SH-SY5Y (cell line): ENCODE measurements at regions not wholly inside any gene's neighbourhood (a gene's known extent, or its start where the extent isn't known, plus 50 kb on each side); places are given as distances from the start of the nearest gene placed in this dataset.
A peak's percentile ranks its signal among the peaks of the same experiment; 100 is the strongest.

ENCODE experiments used
- GATA2 ChIP-seq: IDR thresholded peaks from 2 replicates; pipeline ENCODE4 v1.6.1; 2011; ENCODE audit warnings: mild to moderate bottlenecking, low read depth, low read length
- GATA3 ChIP-seq: IDR thresholded peaks from 2 replicates; pipeline ENCODE4 v1.6.1; 2011; ENCODE audit warnings: low read depth, mild to moderate bottlenecking, low read length, moderate library complexity

- no peak for TF ChIP-seq GATA2
- TF ChIP-seq GATA3, result no peak
These were observed 525.6 kb downstream of the SPATA31D1 start for GRCh38 chr9:82513976-82514735.

GRCh38 chr9:82518868-82519267 is 530.3 kb downstream of the SPATA31D1 start:
- TF ChIP-seq GATA2 (no peak), GATA3 (no peak)

GRCh38 chr9:82519332-82519731 is 530.8 kb downstream of the SPATA31D1 start:
- TF ChIP-seq GATA2, result no peak
- no peak for TF ChIP-seq GATA3

- TF ChIP-seq GATA3, result no peak
These were observed 535.8 kb downstream of the SPATA31D1 start for GRCh38 chr9:82524407-82524806.

- no peak for TF ChIP-seq GATA2
- no peak for TF ChIP-seq GATA3
These were observed 536.4 kb downstream of the RASEF start for GRCh38 chr9:82526577-82526976.

GRCh38 chr9:82531795-82532194 is 531.1 kb downstream of the RASEF start:
- no peak for TF ChIP-seq GATA2
- no peak for TF ChIP-seq GATA3

GRCh38 chr9:82532504-82533180 is 530.3 kb downstream of the RASEF start:
- TF ChIP-seq GATA2 (no peak), GATA3 (no peak)

- TF ChIP-seq GATA2, result no peak
These were observed 527.4 kb downstream of the RASEF start for GRCh38 chr9:82535432-82535998.

GRCh38 chr9:82538634-82539033 is 524.3 kb downstream of the RASEF start:
- TF ChIP-seq GATA2, result peak; percentile 61; the same call in 1 of the 2 replicates
- TF ChIP-seq GATA3, result peak; percentile 66

- TF ChIP-seq GATA2 (no peak), GATA3 (no peak)
These were observed 523.8 kb downstream of the RASEF start for GRCh38 chr9:82539146-82539545.

- no peak for TF ChIP-seq GATA3
- no peak for TF ChIP-seq GATA2
These were observed 522.9 kb downstream of the RASEF start for GRCh38 chr9:82539856-82540579.

- no peak for TF ChIP-seq GATA3
- TF ChIP-seq GATA2, result no peak
These were observed 519.2 kb downstream of the RASEF start for GRCh38 chr9:82543726-82544125.

GRCh38 chr9:82546136-82546535 is 516.8 kb downstream of the RASEF start:
- TF ChIP-seq GATA2 (no peak), GATA3 (no peak)

- TF ChIP-seq GATA3 (no peak), GATA2 (peak; percentile 66; the same call in 1 of the 2 replicates)
These were observed 514.9 kb downstream of the RASEF start for GRCh38 chr9:82547995-82548394.

GRCh38 chr9:82549174-82549821 is 513.6 kb downstream of the RASEF start:
- TF ChIP-seq GATA2, result no peak
- TF ChIP-seq GATA3, result no peak
